ENCODE measurements at regions not wholly inside any gene's neighbourhood (a gene's known extent, or its start where the extent isn't known, plus 50 kb on each side); places are given as distances from the start of the nearest gene placed in this dataset.
A peak's percentile ranks its signal among the peaks of the same experiment; 100 is the strongest.
"Not testable (repeated sequence)": the region's sequence is repeated elsewhere in the genome, so short reads cannot be mapped to it uniquely, and the experiment has no call there.

GRCh38 chr10:46645110-46645509 lies 66.2 kb downstream of the SYT15 start:
- H3K4me1 ChIP-seq; H3K27me3 ChIP-seq (replicated peaks; ENCODE audit: control insufficient read depth, insufficient read depth, low read length); H3K4me3 ChIP-seq (ENCODE audit: low read depth, low read length); BruUV-seq (replicated peaks); H3K9me3 Mint-ChIP-seq (ENCODE audit: unreplicated experiment); intact Hi-C loops (cut with micrococcal nuclease; ENCODE audit: unreplicated experiment); H3K27me3 Mint-ChIP-seq (ENCODE audit: insufficient read depth, unreplicated experiment); H3K36me3 Mint-ChIP-seq (ENCODE audit: insufficient read depth, unreplicated experiment); H3K36me3 ChIP-seq (ENCODE audit: control insufficient read depth, insufficient read depth, low read length); H3K9me3 ChIP-seq; CTCF ChIA-PET; POLR2A ChIA-PET: not testable (repeated sequence)
- H3K4me3 Mint-ChIP-seq (ENCODE audit: unreplicated experiment), result peak overlapping the region; percentile 61
- DNase-seq, result peak in 1 of 2 experiments; percentile 47
- peaks cover 13% of the 10 kb centered on the region for H3K4me1 Mint-ChIP-seq (ENCODE audit: low read depth, unreplicated experiment)
- peak overlapping the region; percentile 57 for H3K27ac Mint-ChIP-seq (ENCODE audit: unreplicated experiment)

GRCh38 chr10:46646132-46646531 lies 67.2 kb downstream of the SYT15 start:
- H3K27me3 ChIP-seq (replicated peaks; ENCODE audit: control insufficient read depth, insufficient read depth, low read length); H3K36me3 Mint-ChIP-seq (ENCODE audit: insufficient read depth, unreplicated experiment); POLR2A ChIA-PET; H3K9me3 ChIP-seq; H3K9me3 Mint-ChIP-seq (ENCODE audit: unreplicated experiment); BruUV-seq (replicated peaks); H3K27me3 Mint-ChIP-seq (ENCODE audit: insufficient read depth, unreplicated experiment); H3K36me3 ChIP-seq (ENCODE audit: control insufficient read depth, insufficient read depth, low read length); H3K4me3 Mint-ChIP-seq (ENCODE audit: unreplicated experiment); DNase-seq; CTCF ChIA-PET; H3K4me1 ChIP-seq; intact Hi-C loops (cut with micrococcal nuclease; ENCODE audit: unreplicated experiment); H3K4me3 ChIP-seq (ENCODE audit: low read depth, low read length): not testable (repeated sequence)
- Mint-ChIP-seq H3K4me1 (ENCODE audit: low read depth, unreplicated experiment) (peaks cover 20% of the 10 kb centered on the region), H3K27ac (ENCODE audit: unreplicated experiment) (peak overlapping the region; percentile 2)

GRCh38 chr10:46650967-46651366 lies 72.0 kb downstream of the SYT15 start:
- CTCF ChIA-PET; DNase-seq; intact Hi-C loops (cut with micrococcal nuclease; ENCODE audit: unreplicated experiment); H3K27me3 Mint-ChIP-seq (ENCODE audit: insufficient read depth, unreplicated experiment); POLR2A ChIA-PET; H3K4me3 ChIP-seq (ENCODE audit: low read depth, low read length); H3K9me3 Mint-ChIP-seq (ENCODE audit: unreplicated experiment); H3K4me1 ChIP-seq; H3K9me3 ChIP-seq; H3K27me3 ChIP-seq (replicated peaks; ENCODE audit: control insufficient read depth, insufficient read depth, low read length); H3K36me3 ChIP-seq (ENCODE audit: control insufficient read depth, insufficient read depth, low read length); H3K36me3 Mint-ChIP-seq (ENCODE audit: insufficient read depth, unreplicated experiment): not testable (repeated sequence)
- peak overlapping the region; percentile 76 for H3K27ac Mint-ChIP-seq (ENCODE audit: unreplicated experiment)
- H3K4me3 Mint-ChIP-seq (ENCODE audit: unreplicated experiment), result peak overlapping the region; percentile 20
- H3K4me1 Mint-ChIP-seq (ENCODE audit: low read depth, unreplicated experiment), result peaks cover 12% of the 10 kb centered on the region
- TSS peak; percentile 44 for BruUV-seq (replicated peaks)

- DNase-seq; intact Hi-C loops (cut with micrococcal nuclease; ENCODE audit: unreplicated experiment): not testable (repeated sequence)
- peaks cover 13% of the 10 kb centered on the region for H3K4me1 Mint-ChIP-seq (ENCODE audit: low read depth, unreplicated experiment)
Measured at GRCh38 chr10:46657437-46657836, 78.5 kb downstream of the SYT15 start.

GRCh38 chr10:46660027-46660834 lies 81.3 kb downstream of the SYT15 start:
- H3K27me3 ChIP-seq (replicated peaks; ENCODE audit: control insufficient read depth, insufficient read depth, low read length); POLR2A ChIA-PET; H3K4me1 ChIP-seq; H3K27me3 Mint-ChIP-seq (ENCODE audit: insufficient read depth, unreplicated experiment); H3K9me3 Mint-ChIP-seq (ENCODE audit: unreplicated experiment); intact Hi-C loops (cut with micrococcal nuclease; ENCODE audit: unreplicated experiment); H3K9me3 ChIP-seq; H3K36me3 ChIP-seq (ENCODE audit: control insufficient read depth, insufficient read depth, low read length); H3K4me3 ChIP-seq (ENCODE audit: low read depth, low read length); H3K36me3 Mint-ChIP-seq (ENCODE audit: insufficient read depth, unreplicated experiment); DNase-seq; BruUV-seq (replicated peaks); CTCF ChIA-PET: not testable (repeated sequence)
- peaks cover 13% of the 10 kb centered on the region for H3K4me1 Mint-ChIP-seq (ENCODE audit: low read depth, unreplicated experiment)
- peak overlapping the region; percentile 72 for H3K27ac Mint-ChIP-seq (ENCODE audit: unreplicated experiment)
- peak overlapping the region; percentile 57 for H3K4me3 Mint-ChIP-seq (ENCODE audit: unreplicated experiment)

More at GRCh38 chr10:46657437-46657836, 78.5 kb downstream of the SYT15 start:
- H3K9me3 ChIP-seq; H3K4me3 Mint-ChIP-seq (ENCODE audit: unreplicated experiment); POLR2A ChIA-PET; H3K4me1 ChIP-seq; H3K27me3 Mint-ChIP-seq (ENCODE audit: insufficient read depth, unreplicated experiment); H3K4me3 ChIP-seq (ENCODE audit: low read depth, low read length); BruUV-seq (replicated peaks); H3K27ac Mint-ChIP-seq (ENCODE audit: unreplicated experiment); H3K36me3 Mint-ChIP-seq (ENCODE audit: insufficient read depth, unreplicated experiment); H3K36me3 ChIP-seq (ENCODE audit: control insufficient read depth, insufficient read depth, low read length); H3K27me3 ChIP-seq (replicated peaks; ENCODE audit: control insufficient read depth, insufficient read depth, low read length); CTCF ChIA-PET; H3K9me3 Mint-ChIP-seq (ENCODE audit: unreplicated experiment): not testable (repeated sequence)

- Mint-ChIP-seq H3K27ac (ENCODE audit: unreplicated experiment) (peak overlapping the region; percentile 72), H3K4me3 (ENCODE audit: unreplicated experiment) (peak overlapping the region; percentile 57), H3K4me1 (ENCODE audit: low read depth, unreplicated experiment) (peaks cover 10% of the 10 kb centered on the region)
- H3K36me3 Mint-ChIP-seq (ENCODE audit: insufficient read depth, unreplicated experiment); H3K27me3 ChIP-seq (replicated peaks; ENCODE audit: control insufficient read depth, insufficient read depth, low read length); H3K4me3 ChIP-seq (ENCODE audit: low read depth, low read length); intact Hi-C loops (cut with micrococcal nuclease; ENCODE audit: unreplicated experiment); POLR2A ChIA-PET; CTCF ChIA-PET; H3K36me3 ChIP-seq (ENCODE audit: control insufficient read depth, insufficient read depth, low read length); H3K27me3 Mint-ChIP-seq (ENCODE audit: insufficient read depth, unreplicated experiment); H3K4me1 ChIP-seq; H3K9me3 Mint-ChIP-seq (ENCODE audit: unreplicated experiment); H3K9me3 ChIP-seq; DNase-seq: not testable (repeated sequence)
- TSS peak; percentile 24 for BruUV-seq (replicated peaks)
Measured at GRCh38 chr10:46660835-46661164, 81.9 kb downstream of the SYT15 start.

- H3K36me3 ChIP-seq (ENCODE audit: control insufficient read depth, insufficient read depth, low read length); H3K27me3 ChIP-seq (replicated peaks; ENCODE audit: control insufficient read depth, insufficient read depth, low read length); H3K4me1 ChIP-seq; H3K4me1 Mint-ChIP-seq (ENCODE audit: low read depth, unreplicated experiment); H3K4me3 Mint-ChIP-seq (ENCODE audit: unreplicated experiment); H3K9me3 ChIP-seq; intact Hi-C loops (cut with micrococcal nuclease; ENCODE audit: unreplicated experiment); POLR2A ChIA-PET; BruUV-seq (replicated peaks); CTCF ChIA-PET; DNase-seq; H3K27ac Mint-ChIP-seq (ENCODE audit: unreplicated experiment); H3K27me3 Mint-ChIP-seq (ENCODE audit: insufficient read depth, unreplicated experiment); H3K36me3 Mint-ChIP-seq (ENCODE audit: insufficient read depth, unreplicated experiment); H3K9me3 Mint-ChIP-seq (ENCODE audit: unreplicated experiment); H3K4me3 ChIP-seq (ENCODE audit: low read depth, low read length): not testable (repeated sequence)
Measured at GRCh38 chr10:46665536-46665935, 86.6 kb downstream of the SYT15 start.
